Bronchial epithelial cell (primary cell): ENCODE measurements at regions not wholly inside any gene's neighbourhood (a gene's known extent, or its start where the extent isn't known, plus 50 kb on each side); places are given as distances from the start of the nearest gene placed in this dataset.

ENCODE experiments used
- DNase-seq: peaks from one replicate; pipeline ENCODE4 v3.0.0-alpha.2; 2010; ENCODE audit warnings: low read depth
- FAIRE-seq: peaks from 2 replicates; lab custom pipeline; 2011; peaks lifted over from hg19 to GRCh38; lab: Jason Lieb, UNC
- H3K27me3 ChIP-seq: 2 replicates; pipeline ENCODE4 v1.5.1; 2011; ENCODE audit warnings: low read length; ENCODE audit not compliant: control insufficient read depth, insufficient read depth
- H3K36me3 ChIP-seq: 2 replicates; pipeline ENCODE4 v1.5.1; 2011; ENCODE audit warnings: low read length; ENCODE audit not compliant: control insufficient read depth, insufficient read depth
- H3K4me3 ChIP-seq: 2 replicates; pipeline ENCODE4 v1.5.1; 2011; ENCODE audit warnings: mild to moderate bottlenecking, low read depth, low read length, control low read depth
- TF ChIP-seq, protein P1 (sequence below): IDR thresholded peaks from 2 replicates; pipeline ENCODE4 v1.5.1; 2011; ENCODE audit warnings: mild to moderate bottlenecking, moderate library complexity, low read length, control low read depth, inconsistent platforms; ENCODE audit not compliant: insufficient read depth, severe bottlenecking

- DNase-seq = no peak
- no peak for FAIRE-seq
- no peak overlapping the region for H3K4me3 ChIP-seq
- H3K27me3 ChIP-seq = no peaks in the 10 kb centered on the region
- TF ChIP-seq, protein P1, sequence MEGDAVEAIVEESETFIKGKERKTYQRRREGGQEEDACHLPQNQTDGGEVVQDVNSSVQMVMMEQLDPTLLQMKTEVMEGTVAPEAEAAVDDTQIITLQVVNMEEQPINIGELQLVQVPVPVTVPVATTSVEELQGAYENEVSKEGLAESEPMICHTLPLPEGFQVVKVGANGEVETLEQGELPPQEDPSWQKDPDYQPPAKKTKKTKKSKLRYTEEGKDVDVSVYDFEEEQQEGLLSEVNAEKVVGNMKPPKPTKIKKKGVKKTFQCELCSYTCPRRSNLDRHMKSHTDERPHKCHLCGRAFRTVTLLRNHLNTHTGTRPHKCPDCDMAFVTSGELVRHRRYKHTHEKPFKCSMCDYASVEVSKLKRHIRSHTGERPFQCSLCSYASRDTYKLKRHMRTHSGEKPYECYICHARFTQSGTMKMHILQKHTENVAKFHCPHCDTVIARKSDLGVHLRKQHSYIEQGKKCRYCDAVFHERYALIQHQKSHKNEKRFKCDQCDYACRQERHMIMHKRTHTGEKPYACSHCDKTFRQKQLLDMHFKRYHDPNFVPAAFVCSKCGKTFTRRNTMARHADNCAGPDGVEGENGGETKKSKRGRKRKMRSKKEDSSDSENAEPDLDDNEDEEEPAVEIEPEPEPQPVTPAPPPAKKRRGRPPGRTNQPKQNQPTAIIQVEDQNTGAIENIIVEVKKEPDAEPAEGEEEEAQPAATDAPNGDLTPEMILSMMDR = no peak
- H3K36me3 ChIP-seq = no peaks in the 10 kb centered on the region
Observed at GRCh38 chr4:181775298-181775697, 467.9 kb upstream of the TENM3 start.

GRCh38 chr4:181776264-181777054 lies 466.7 kb upstream of the TENM3 start:
- Histone ChIP-seq H3K4me3 (no peak overlapping the region), H3K27me3 (no peaks in the 10 kb centered on the region), H3K36me3 (no peaks in the 10 kb centered on the region)
- TF ChIP-seq, protein P1 = no peak
- DNase-seq (no peak), FAIRE-seq (no peak)

DNA sequence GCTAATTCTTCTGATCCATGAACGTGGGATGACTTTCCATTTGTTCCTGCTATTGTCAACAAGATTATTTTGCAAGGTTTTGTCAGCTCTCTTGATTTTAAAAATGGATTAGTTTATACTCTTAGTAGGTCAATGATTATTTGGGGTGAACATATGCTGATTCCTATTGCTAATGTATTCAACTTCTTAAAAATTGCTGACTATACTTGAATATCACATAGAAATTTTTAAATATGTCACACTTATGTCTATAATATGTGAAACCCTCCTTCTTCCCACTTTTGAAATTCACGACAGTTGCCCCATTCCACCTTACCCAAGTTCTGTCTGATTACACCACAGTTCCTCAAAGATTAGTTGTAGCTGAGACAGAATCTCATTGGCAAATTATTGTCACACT lies 465.7 kb upstream of the TENM3 start:
- Histone ChIP-seq H3K27me3 (no peaks in the 10 kb centered on the region), H3K36me3 (no peaks in the 10 kb centered on the region), H3K4me3 (no peak overlapping the region)
- no peak for FAIRE-seq
- DNase-seq = no peak
- TF ChIP-seq, protein P1 = no peak

- TF ChIP-seq, protein P1 = no peak
Observed at GRCh38 chr4:181784881-181785280, 458.3 kb upstream of the TENM3 start.

DNA sequence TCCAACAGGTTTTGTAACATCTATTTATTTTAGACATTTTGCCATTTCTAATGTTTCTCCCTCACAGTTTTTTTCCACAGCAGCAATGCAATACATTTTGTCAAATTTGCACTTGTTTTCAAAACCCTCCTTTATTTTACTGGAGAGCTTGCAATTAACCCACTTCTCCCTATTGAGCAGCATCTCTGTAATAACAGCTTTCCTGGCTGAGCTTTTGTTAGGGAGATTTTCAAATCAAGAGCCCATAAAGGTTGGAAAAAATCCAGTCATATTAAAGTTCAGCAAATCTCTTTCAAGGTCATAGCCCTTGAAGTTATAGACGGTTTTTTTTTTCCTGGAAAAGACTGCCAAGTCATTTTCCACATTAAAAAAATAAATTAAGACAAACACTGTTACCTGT lies 450.6 kb upstream of the TENM3 start:
- TF ChIP-seq, protein P1 = no peak
- Histone ChIP-seq H3K4me3 (no peak overlapping the region), H3K27me3 (no peaks in the 10 kb centered on the region), H3K36me3 (no peaks in the 10 kb centered on the region)
- no peak for DNase-seq
- no peak for FAIRE-seq

More at GRCh38 chr4:181784881-181785280, 458.3 kb upstream of the TENM3 start:
- Histone ChIP-seq H3K4me3 (no peak overlapping the region), H3K27me3 (no peaks in the 10 kb centered on the region), H3K36me3 (no peaks in the 10 kb centered on the region)
- FAIRE-seq (no peak), DNase-seq (no peak)

GRCh38 chr4:181793096-181793495 lies 450.1 kb upstream of the TENM3 start:
- Histone ChIP-seq H3K27me3 (no peaks in the 10 kb centered on the region), H3K4me3 (no peak overlapping the region), H3K36me3 (no peaks in the 10 kb centered on the region)
- FAIRE-seq (no peak), DNase-seq (no peak)
- TF ChIP-seq, protein P1 = no peak
